ENCODE measurements at regions not wholly inside any gene's neighbourhood (a gene's known extent, or its start where the extent isn't known, plus 50 kb on each side); places are given as distances from the start of the nearest gene placed in this dataset.

GRCh38 chr10:22792161-22792560 is 77.8 kb upstream of the PIP4K2A start:
- CTCF ChIA-PET (ENCODE audit: low intra/inter-chr PET ratio, low total read pairs) = no interaction called here
- TF ChIP-seq SNRNP70 (IDR thresholded peaks at IDR 0.05; ENCODE audit: low read depth, low read length) (no peak), FIP1L1 (IDR thresholded peaks at IDR 0.05; ENCODE audit: borderline replicate concordance, insufficient read depth, low read depth, low read length) (no peak), ATRX (CRISPR knock-in tag; IDR thresholded peaks at IDR 0.05; ENCODE audit: borderline replicate concordance) (no peak), ZSCAN5A (CRISPR knock-in tag; IDR thresholded peaks at IDR 0.05; ENCODE audit: borderline replicate concordance) (no peak), JUNB (CRISPR knock-in tag; IDR thresholded peaks at IDR 0.05; ENCODE audit: borderline replicate concordance) (no peak), ZNF674 (CRISPR knock-in tag; IDR thresholded peaks at IDR 0.05; ENCODE audit: low read depth) (no peak), TARDBP (CRISPR knock-in tag; IDR thresholded peaks at IDR 0.05) (no peak), NR2C2 (CRISPR knock-in tag; IDR thresholded peaks at IDR 0.05; ENCODE audit: borderline replicate concordance) (no peak), HDAC6 (IDR thresholded peaks at IDR 0.05; ENCODE audit: low read depth, low read length) (no peak), ARID2 (CRISPR knock-in tag; IDR thresholded peaks at IDR 0.05; ENCODE audit: borderline replicate concordance) (no peak), SOX5 (CRISPR knock-in tag; IDR thresholded peaks at IDR 0.05; ENCODE audit: borderline replicate concordance) (no peak), TOPORS (CRISPR knock-in tag; IDR thresholded peaks at IDR 0.05) (no peak), BRD4 (CRISPR knock-in tag; IDR thresholded peaks at IDR 0.05) (no peak), YEATS2 (CRISPR knock-in tag; IDR thresholded peaks at IDR 0.05; ENCODE audit: borderline replicate concordance) (no peak), ATF7-NPFF (CRISPR knock-in tag; IDR thresholded peaks at IDR 0.05; ENCODE audit: low read depth) (no peak), ELF3 (CRISPR knock-in tag; IDR thresholded peaks at IDR 0.05) (no peak), ZKSCAN5 (CRISPR knock-in tag; IDR thresholded peaks at IDR 0.05) (no peak), SRY (CRISPR knock-in tag; IDR thresholded peaks at IDR 0.05) (no peak), FOSL1 (CRISPR knock-in tag; IDR thresholded peaks at IDR 0.05; ENCODE audit: borderline replicate concordance) (no peak)
- Histone ChIP-seq H3K9me3 (ENCODE audit: low read length) (no peaks in the 10 kb centered on the region), H3K4me1 (ENCODE audit: insufficient read depth, low read length) (no peaks in the 10 kb centered on the region), H4K20me1 (ENCODE audit: insufficient read depth, low read length) (no peaks in the 10 kb centered on the region), H3K9ac (ENCODE audit: insufficient read depth, low read depth, low read length) (no peak overlapping the region), H3K79me2 (ENCODE audit: insufficient read depth, low read length) (no peaks in the 10 kb centered on the region), H3K27me3 (ENCODE audit: control insufficient read depth in 1 of 2, insufficient read depth in 2 of 2, low read length in 2 of 2) (0 out of 5 replicates have a peak, but pooled peaks cover 0 to 8% of the 10 kb centered on the region in 2 experiments), H3K36me3 (replicated peaks in 1 of 2; ENCODE audit: control insufficient read depth in 1 of 2, insufficient read depth in 2 of 2, low read length in 2 of 2) (no peaks in the 10 kb centered on the region), H3K27ac (ENCODE audit: extremely low read length, insufficient read depth, low read length) (no peak overlapping the region), H3K4me2 (ENCODE audit: low read depth, low read length) (no peak overlapping the region), H2AFZ (ENCODE audit: low read length) (no peak overlapping the region), H3K4me3 (replicated peaks in 1 of 3; ENCODE audit: insufficient read depth in 1 of 3, low read depth in 2 of 3, low read length in 3 of 3) (no peak overlapping the region)
- DNase-seq (ENCODE audit: low spot score) (no peak), FAIRE-seq (no peak), ATAC-seq (no peak)
- WGBS (ENCODE audit: low lambda C conversion rate) = 26% methylated on average over 4 of the region's 4 CpGs
- intact Hi-C loops (cut with micrococcal nuclease; ENCODE audit: unreplicated experiment) (no loop called here), in situ Hi-C loops (cut with HindIII; ENCODE audit: extremely low pct_ligation_motif_present, low pct_unique_long_range_greater_than_20kb) (no loop called here)
- BruUV-seq (replicated peaks) = no TSS peak
- POLR2A ChIA-PET = no interaction called here
